Activated T-helper 9 cell treated with anti-CD3 and anti-CD28 coated beads, Interleukin-2, amount 50 U/mL, for 16 hours (primary cell): ENCODE measurements at regions not wholly inside any gene's neighbourhood (a gene's known extent, or its start where the extent isn't known, plus 50 kb on each side); places are given as distances from the start of the nearest gene placed in this dataset.
"Not testable (repeated sequence)": the region's sequence is repeated elsewhere in the genome, so short reads cannot be mapped to it uniquely, and the experiment has no call there.

Experiments
- DNase-seq: peaks from one replicate; pipeline ENCODE4 v3.0.0-alpha.2; 2020; ENCODE audit warnings: low read depth

DNA sequence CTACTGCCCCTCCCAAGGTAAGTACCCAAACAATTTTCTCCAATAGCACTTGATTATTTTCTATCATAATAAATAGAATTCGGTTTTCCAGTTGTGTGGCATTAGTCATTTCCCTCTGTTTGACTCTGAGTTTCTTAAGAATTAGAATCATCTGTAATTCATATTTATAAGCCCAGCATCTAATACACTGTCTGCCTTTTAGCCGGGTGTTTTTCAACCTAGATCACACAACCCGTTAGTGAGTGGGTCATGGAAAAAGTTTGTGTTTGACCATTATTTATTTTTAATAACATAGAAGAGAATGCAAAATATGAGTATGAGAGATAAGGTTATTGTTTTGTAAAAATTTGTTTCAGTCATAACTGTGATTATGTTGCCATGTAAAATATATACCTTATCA, 701.6 kb downstream of the RFPL4B start:
- no peak for DNase-seq

DNA sequence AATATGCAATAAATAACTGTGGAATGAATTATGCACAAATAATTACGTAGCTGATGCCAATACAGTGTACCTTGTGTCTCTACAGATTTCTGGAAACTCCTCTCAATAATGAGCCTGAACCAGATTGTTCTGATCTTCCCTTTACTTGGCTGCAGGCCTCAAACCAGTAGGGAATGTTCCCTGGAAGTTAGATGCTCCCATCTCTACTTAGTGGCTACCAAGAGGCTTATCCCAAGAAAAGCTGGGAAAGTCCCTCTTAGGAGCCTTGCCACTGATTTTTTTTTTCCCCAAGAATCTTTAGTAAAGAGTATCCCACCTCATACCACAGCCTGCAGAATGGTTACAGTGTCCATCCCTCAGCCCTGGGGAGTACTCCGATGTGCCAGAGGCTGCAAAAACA, 702.1 kb downstream of the RFPL4B start:
- no peak for DNase-seq

DNA sequence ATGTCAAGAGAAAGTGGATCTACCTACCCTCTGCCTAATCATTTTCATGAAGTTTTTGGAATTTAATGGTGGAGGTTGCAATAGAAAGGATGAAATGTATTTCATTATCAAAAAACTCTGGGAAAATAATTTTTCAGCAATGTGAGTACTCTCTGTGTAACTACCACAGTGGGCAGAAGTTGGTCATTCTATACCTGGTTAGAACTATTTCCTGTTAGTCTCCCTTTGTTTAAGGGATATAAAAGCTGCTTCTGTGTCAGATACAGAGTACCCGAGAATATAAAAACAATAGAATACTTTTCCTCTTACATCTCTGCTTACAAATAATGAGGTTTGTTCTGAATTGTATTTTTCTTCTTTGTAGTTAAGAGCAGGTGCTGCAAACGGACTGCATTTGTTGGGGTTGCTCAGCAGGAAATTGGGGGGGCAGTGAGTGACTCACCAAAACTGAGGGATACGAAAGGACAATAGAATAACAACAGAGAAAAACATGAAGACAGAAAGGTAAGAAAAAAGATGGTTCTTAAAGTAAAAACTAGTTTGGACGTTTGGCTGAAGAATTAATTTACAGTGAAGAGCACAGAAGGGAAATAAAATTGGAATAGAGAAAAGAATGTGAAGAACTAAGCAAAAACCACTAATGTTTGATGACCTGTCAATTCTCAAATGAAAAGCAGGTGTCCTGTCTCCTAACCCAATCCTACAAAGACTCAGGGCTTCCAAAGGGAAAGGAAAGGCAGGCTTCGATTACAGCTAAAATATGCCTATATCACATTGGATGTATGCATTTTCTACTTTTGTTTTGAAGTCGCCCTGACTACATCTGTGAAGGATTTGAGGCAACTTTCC, 703.1 kb downstream of the RFPL4B start:
- no peak for DNase-seq

- no peak for DNase-seq
These were observed 703.8 kb downstream of the RFPL4B start for GRCh38 chr6:113050979-113051378.

DNA sequence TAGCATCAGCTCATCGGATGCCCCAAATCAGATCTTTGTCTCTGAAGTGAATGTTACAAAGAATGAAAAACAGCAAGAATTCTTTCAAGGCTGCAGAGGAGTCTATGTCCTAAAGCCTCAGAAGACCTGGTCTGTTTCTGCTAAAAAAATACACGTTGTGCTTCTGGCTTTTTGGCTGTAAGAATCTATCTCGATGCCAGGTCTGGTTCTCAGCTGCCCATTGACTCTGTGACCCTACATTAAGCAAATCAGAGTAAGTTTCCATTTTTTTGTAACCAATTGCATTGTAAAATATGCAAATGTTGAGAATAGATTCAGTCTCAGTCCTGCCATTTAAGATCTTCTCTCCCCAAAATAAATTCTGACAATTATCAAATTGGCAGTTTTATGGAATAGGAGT, 705.4 kb downstream of the RFPL4B start:
- no peak for DNase-seq

GRCh38 chr6:113055061-113055460, 707.9 kb downstream of the RFPL4B start:
- DNase-seq: no peak

DNA sequence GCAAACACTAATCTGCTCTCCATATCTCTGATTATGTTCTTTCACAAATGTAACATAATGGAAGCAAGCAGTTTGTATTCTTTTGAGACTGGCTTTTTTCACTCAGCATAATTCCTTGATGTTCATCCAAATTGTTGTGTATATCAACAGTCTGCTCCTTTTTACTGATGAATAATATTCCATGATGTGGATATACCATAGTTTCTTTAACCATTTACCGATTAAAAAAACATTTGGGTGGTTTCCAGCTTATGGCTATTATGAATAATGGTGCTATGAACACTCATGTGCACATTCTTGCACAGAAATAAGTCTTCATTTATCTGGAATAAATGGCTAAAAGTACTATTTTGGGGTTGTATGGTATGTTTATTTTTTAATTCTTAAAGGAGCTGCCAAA, 708.9 kb downstream of the RFPL4B start:
- DNase-seq: no peak

DNA sequence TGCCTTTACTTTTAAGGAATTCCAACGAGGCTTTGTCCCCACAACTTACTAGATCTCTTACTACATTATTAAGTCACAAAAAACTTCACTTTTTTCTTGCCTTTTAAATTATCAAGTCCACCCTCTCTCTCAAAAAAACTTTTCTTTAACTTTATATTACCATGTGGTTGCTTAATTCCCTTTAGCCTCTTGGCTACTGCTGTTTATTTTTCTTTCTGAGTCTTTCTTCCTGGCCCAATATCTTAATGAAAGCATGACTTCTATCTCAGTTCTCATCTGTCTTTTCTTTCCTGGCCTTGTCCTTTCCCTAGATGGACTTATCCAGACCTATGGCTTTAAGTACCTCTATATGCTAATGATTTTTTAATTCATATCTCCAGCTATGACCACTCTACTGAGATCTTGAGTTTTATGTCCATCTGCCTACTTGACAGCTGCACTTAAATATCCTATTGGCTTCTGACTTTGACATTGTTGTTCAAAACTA, 710.5 kb downstream of the RFPL4B start:
- DNase-seq: no peak

DNA sequence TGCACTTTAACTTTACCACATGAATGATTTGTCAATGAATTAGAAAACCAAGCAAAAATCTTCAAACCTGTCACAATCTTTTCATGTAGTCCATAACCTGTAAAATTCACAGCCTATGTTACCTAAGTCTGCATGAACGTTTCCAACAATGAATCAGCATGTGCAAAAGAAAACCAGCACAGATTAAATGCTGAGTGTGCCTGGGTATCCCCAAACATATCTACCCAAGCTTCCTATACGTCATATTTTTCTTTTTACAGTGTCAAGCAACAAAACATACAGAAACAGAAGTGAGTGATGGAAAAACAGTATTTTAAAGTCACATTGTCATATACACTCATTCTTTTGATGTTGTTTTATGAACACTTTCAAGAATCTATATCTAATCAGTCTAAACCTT, 713.5 kb downstream of the RFPL4B start:
- no peak for DNase-seq

- no peak for DNase-seq
These were observed 718.5 kb downstream of the RFPL4B start for GRCh38 chr6:113065611-113066010.

DNA sequence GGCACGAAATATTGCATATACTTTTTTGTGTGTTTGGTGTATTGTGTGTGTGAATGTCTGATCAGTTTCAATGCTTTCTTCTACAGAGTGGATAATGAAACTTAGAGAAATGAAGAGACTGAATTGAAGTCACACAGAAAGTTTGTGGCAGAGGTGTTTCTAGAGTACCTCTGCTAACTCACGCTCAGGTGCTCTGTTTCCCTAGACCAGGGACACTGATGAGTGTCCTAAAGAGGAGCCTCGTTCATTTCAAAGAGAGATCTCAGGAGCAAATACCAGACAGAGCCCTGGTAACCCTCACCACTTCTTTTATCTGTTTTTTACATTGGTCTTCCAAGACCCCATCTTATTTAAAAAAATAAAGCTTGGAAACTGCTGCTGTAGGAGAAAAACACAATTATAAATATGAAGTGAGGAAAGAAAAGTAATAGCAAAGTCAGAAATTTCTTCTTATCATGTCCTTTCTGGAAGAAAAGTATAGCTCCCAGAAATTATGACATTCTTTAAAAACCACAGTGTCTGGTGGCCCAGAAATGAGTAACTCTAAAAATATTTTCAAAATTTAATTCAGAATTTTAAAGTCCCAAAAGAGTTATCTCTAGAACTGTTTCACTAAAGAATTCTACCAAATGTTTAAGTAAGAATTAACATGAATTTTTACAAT, 720.6 kb downstream of the RFPL4B start:
- no peak for DNase-seq

DNA sequence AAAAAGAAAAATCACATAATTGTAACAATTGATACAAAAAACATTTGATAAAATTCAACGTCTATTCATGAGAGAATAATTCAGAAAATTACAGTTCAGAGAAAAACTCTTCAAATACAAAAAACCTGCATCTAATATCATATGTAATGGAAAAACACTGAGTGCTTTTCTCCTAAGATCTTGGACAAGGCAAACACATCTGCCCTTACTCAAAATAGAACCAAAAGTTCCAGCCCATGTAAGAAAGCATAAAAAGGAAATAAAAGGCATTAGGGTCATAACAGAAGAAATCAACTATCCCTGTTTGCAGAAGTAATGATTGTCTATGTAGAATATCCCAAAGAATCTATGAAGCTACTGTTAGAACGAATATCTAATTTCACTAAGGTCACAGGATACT, 721.4 kb downstream of the RFPL4B start:
- DNase-seq: no peak

- DNase-seq: not testable (repeated sequence)
These were observed 723.6 kb downstream of the RFPL4B start for GRCh38 chr6:113070681-113071080.

DNA sequence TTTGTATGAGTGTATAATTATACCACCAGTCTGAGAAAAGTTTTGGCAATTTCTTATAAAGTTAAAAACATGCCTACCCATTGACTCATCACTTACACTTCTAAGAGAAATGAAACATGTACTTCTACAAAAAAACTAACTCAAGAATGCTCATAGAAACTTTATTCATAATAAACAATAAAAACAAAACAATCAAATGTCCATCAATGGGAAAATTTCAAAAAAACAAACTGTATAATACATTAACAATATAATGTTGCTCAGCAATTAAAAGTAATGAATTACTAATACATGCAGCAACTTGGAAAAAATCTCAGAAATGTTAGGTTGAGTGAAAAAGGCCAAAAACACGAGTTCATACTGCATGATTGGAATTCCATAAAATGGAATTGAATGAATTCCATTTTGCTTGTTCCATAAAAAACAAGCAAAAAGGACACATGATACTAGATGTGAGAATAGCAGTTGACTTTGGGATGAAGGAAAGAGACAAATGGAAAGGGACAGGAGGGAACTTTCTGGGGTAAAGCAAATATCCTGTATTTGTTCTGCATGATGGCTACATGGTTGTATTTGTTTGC, 726.6 kb downstream of the RFPL4B start:
- no peak for DNase-seq

DNA sequence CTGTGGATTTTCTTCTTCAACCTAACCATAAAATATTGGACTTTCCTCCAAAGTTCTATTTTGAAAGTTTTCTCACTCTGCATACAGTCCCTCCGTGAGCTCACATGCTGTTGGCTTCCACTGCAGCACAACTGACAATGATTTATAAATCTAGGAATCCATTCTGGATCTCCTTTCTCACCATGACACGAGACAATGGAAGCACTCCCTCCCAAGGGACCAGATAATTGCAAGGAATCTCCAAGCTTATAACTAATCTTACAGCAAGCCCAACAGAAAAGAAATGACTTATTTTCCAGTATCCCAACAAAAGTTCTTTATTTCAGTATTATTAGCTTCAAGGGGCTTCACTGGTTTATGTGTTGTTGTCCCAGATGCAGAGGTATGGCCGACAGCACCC, 729.0 kb downstream of the RFPL4B start:
- no peak for DNase-seq

DNA sequence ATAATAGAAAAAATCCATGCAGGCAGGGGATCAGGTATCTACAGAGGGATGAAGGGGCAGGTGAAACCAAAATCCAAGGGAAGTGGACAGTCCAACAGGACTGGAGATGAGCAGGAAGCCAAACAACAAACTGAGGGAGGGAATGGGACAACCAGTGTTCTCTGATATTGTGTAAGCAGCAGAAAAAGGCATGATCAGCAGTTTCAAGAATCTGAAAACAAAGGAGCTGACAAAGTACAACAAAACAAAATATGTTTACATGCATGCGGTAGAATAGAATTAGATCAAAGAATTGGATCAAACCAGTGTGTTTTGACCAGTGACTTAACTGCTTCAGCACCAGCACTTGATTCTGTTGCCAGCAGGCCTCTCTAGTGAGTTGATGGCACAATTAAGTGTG, 729.7 kb downstream of the RFPL4B start:
- no peak for DNase-seq

DNA sequence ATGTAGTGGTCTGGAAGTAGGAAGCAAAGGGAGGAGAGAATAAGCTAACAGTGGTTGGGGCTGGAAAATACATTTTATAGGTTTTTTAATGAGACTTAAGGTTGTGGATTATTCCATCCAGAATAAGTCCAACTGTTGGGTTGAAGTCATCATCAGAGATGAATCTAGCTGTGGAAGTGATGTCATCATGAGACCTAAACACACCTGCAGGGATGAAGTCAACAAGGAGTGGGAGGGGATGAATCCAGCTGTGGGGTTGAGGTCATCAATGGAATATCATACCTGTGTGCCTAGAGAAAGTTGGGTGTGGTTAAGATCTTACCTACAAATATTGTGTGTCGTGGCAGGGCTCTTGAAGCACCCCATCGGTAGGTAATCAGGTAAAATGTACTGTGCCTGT, 730.7 kb downstream of the RFPL4B start:
- DNase-seq: no peak

GRCh38 chr6:113078791-113079190, 731.7 kb downstream of the RFPL4B start:
- DNase-seq: no peak

GRCh38 chr6:113082745-113083144, 735.6 kb downstream of the RFPL4B start:
- no peak for DNase-seq

DNA sequence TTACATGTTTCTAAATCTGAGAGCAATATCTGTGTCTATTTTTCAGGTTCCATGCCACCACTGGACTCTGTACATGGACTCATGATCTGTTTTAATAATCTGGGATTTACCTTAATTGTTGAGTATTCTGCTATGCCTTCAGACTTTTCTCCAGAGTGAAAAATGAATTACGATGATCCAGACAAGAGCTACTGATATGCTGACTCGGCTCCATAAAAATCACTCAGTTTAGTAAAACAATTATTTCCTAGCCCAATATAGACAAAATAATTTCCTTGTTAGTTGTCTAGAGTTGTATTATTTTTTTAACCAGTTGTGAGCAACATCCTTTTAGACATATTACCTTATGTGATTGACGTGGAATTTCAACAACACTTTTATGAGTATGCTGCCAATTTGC, 736.8 kb downstream of the RFPL4B start:
- no peak for DNase-seq

DNA sequence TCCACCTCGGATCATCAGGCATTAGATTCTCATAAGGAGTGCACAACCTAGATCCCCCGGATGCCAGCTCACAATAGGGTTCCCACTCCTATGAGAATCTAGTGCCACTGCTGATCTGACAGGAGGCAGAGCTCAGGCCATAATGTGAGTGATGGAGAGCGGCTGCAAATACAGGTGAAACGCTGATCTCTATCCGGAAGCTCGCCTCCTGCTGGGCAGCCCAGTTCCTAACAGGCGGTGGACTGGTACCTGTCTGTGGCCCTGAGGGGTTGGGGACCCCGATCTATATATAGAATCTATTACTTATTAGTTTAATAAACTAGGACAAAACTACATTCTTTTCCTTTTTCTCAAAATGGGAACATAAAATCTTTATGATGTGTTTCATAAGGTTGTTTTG, 741.9 kb downstream of the RFPL4B start:
- DNase-seq: no peak

DNA sequence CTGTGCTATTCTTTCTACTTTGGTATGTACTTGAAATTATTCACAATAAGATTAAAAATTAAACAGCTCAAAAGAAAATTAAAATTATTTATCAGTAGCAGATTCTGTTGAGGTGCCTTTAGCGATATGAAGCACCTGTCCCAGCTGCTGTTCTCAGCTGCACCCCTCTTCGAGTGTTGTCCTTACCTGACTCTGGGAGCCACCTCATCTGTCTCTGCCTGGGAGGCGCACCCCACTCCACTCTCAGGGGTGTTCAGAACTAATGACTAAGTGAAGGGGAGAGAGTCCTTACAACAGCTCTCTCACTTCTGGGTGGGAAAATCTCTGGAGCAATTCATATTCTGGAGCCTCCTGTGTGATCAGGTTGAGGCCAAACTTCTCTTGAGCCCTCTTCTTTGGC, 745.7 kb downstream of the RFPL4B start:
- no peak for DNase-seq

GRCh38 chr6:113094779-113095178, 747.6 kb downstream of the RFPL4B start:
- DNase-seq: no peak
